DND-41 (cell line): ENCODE measurements at regions not wholly inside any gene's neighbourhood (a gene's known extent, or its start where the extent isn't known, plus 50 kb on each side); places are given as distances from the start of the nearest gene placed in this dataset.

Experiments
- EZH2 ChIP-seq: IDR thresholded peaks from 3 replicates; pipeline ENCODE4 v1.6.1; 2012; ENCODE audit warnings: borderline replicate concordance, low read depth, mild to moderate bottlenecking, moderate library complexity, low read length, inconsistent platforms; ENCODE audit not compliant: severe bottlenecking
- TF ChIP-seq, protein P1 (sequence below): IDR thresholded peaks from 2 replicates; pipeline ENCODE4 v1.5.1; 2012; ENCODE audit warnings: borderline replicate concordance, low read length, moderate library complexity, mild to moderate bottlenecking; ENCODE audit not compliant: poor library complexity, severe bottlenecking; ENCODE audit errors: extremely low read depth

DNA sequence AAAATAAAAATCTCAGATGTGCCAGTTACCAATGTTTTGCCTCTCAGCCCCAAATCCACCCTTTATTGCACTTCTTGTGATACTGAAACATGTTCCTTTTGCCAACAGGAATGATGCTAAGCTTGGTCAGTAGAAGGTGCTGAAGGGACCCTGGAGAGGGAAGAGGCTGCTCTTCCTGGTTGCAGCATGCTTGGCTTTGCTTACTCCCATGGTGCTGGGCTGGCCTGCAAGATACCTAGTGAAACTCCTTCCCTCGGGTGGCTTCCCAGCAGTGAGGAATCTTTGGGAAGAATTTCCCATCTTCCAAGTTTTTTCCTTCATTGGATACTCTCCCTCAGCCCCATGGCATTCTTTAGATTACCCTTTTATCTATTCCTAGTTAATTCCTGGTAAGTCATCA lies 151.8 kb upstream of the TGFBR2 start:
- TF ChIP-seq EZH2: no peak
- TF ChIP-seq, protein P1, sequence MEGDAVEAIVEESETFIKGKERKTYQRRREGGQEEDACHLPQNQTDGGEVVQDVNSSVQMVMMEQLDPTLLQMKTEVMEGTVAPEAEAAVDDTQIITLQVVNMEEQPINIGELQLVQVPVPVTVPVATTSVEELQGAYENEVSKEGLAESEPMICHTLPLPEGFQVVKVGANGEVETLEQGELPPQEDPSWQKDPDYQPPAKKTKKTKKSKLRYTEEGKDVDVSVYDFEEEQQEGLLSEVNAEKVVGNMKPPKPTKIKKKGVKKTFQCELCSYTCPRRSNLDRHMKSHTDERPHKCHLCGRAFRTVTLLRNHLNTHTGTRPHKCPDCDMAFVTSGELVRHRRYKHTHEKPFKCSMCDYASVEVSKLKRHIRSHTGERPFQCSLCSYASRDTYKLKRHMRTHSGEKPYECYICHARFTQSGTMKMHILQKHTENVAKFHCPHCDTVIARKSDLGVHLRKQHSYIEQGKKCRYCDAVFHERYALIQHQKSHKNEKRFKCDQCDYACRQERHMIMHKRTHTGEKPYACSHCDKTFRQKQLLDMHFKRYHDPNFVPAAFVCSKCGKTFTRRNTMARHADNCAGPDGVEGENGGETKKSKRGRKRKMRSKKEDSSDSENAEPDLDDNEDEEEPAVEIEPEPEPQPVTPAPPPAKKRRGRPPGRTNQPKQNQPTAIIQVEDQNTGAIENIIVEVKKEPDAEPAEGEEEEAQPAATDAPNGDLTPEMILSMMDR: no peak
